ENCODE measurements at regions not wholly inside any gene's neighbourhood (a gene's known extent, or its start where the extent isn't known, plus 50 kb on each side); places are given as distances from the start of the nearest gene placed in this dataset.
"Not testable (repeated sequence)": the region's sequence is repeated elsewhere in the genome, so short reads cannot be mapped to it uniquely, and the experiment has no call there.

GRCh38 chr1:79293611-79294010, 287.1 kb upstream of the ADGRL4 start:
- no peak for DNase-seq
- in situ Hi-C loops (cut with HindIII; ENCODE audit: low pct_ligation_motif_present, low pct_unique_long_range_greater_than_20kb, low sequenced_read_pairs): no loop called here

GRCh38 chr1:79290927-79291474, 284.5 kb upstream of the ADGRL4 start:
- in situ Hi-C loops (cut with HindIII; ENCODE audit: low pct_ligation_motif_present, low pct_unique_long_range_greater_than_20kb, low sequenced_read_pairs): no loop called here

DNA sequence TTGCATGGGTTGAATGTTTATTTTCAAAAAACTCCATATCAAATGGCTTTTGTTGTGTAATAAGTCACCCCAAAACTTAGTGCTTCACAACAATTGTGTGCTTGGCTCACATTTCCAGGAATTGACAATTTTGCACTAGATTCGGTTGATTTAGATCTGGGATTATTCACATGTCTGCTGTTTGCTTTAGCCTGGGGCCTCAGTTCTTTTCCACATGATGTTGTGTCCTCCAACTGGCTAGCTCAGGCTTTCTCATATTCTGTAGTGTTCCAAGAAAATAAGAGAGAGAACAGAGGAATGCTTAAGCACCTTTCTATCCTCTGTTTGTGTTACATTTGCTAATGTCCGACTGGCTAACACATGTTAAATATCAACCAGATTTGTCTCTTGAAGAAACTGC, 281.5 kb upstream of the ADGRL4 start:
- DNase-seq: no peak
- in situ Hi-C loops (cut with HindIII; ENCODE audit: low pct_ligation_motif_present, low pct_unique_long_range_greater_than_20kb, low sequenced_read_pairs): no loop called here

More at GRCh38 chr1:79290927-79291474, 284.5 kb upstream of the ADGRL4 start:
- no peak for DNase-seq

DNA sequence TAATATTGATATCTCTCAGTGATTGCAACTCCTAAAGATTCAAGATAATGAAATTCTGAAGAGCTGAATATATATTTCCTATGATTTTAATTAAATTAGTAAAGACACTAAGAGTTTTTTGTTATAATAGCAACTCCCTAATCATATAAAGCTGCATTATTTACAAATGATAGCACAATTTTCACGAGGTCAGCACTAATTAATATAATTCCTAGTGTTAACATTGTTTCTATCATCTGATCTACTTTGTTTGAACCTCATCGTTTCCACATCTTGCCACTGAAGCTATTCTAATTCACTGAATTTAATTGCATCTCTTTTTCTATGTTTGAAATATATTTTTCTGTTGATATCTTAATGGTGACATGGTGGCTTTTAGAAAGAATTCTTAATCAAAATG, 279.1 kb upstream of the ADGRL4 start:
- no peak for DNase-seq
- in situ Hi-C loops (cut with HindIII; ENCODE audit: low pct_ligation_motif_present, low pct_unique_long_range_greater_than_20kb, low sequenced_read_pairs): no loop called here

DNA sequence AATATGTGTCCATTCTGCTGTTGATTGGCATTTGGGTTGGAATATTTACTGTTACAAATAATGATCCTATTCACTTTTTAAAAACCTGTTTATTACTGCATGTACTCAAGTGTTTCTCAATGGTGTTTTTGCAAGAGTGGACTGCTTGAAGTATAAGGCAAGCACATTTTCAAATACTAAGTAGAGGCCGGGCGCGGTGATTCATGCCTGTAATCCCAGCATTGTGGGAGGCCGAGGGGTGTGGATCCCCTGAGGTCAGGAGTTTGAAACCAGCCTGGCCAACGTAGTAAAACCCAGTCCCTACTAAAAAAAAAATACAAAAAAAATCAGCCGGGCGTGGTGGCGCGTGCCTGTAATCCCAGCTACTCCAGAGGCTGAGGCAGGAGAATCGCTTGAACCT, 276.9 kb upstream of the ADGRL4 start:
- DNase-seq: no peak
- in situ Hi-C loops (cut with HindIII; ENCODE audit: low pct_ligation_motif_present, low pct_unique_long_range_greater_than_20kb, low sequenced_read_pairs): no loop called here

DNA sequence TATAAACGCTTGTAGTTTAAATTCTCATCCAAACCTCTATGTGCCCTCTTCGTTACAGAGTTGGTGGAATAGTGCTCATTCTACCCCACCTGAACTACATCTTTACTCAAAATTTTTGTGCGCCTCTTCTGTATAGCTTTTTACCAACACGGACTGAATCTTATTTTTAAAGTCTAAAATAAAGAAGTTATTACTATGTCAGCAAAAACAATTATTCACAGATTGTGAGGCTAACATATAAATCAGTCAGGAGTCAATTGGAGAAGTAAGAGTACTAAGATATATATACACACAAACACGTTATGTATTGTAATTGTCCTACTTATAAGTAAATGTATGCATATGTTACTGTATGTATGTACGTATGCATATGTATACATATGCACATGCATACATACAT, 274.9 kb upstream of the ADGRL4 start:
- DNase-seq: no peak
- in situ Hi-C loops (cut with HindIII; ENCODE audit: low pct_ligation_motif_present, low pct_unique_long_range_greater_than_20kb, low sequenced_read_pairs): no loop called here

DNA sequence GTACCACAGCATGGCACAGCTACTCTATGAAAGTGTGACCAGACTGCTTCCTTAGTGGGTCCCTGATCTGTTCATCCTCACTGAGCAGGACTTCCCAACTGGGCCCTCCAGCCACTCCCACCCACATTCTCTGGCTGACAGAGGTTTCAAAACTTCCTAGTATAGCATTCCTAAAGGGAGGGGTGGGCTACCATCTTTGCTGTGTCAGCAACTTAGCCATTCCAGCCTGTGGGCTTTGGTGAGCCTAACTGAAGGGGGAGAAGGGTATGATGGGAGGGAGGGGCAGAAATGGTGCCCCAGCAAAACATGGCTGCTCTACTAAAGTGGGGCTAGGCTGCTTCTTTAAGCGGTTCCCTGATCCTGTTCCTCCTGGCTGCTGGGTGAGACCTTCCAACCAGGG, 265.2 kb upstream of the ADGRL4 start:
- DNase-seq: no peak
- in situ Hi-C loops (cut with HindIII; ENCODE audit: low pct_ligation_motif_present, low pct_unique_long_range_greater_than_20kb, low sequenced_read_pairs): no loop called here

- in situ Hi-C loops (cut with HindIII; ENCODE audit: low pct_ligation_motif_present, low pct_unique_long_range_greater_than_20kb, low sequenced_read_pairs): no loop called here
- DNase-seq: no peak
These were observed 258.7 kb upstream of the ADGRL4 start for GRCh38 chr1:79264975-79265818.

DNA sequence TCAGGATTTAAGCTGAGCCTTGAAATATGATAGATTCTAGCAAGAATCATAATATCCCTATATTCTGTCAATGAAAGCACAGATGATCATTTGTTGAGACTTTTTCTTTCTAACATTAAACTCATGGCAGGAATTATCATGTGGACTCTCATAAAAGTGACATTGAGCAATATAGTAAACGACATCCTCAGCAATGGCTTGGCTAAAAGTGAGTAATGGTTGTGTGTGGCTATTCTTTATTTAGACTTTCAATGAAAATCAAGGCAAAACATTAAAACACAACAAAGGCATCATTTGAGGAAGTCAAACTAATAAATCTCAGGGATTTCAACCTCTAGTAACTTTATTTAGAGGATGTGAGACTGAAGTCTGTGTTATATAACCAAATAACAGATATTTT, 257.8 kb upstream of the ADGRL4 start:
- in situ Hi-C loops (cut with HindIII; ENCODE audit: low pct_ligation_motif_present, low pct_unique_long_range_greater_than_20kb, low sequenced_read_pairs): no loop called here

DNA sequence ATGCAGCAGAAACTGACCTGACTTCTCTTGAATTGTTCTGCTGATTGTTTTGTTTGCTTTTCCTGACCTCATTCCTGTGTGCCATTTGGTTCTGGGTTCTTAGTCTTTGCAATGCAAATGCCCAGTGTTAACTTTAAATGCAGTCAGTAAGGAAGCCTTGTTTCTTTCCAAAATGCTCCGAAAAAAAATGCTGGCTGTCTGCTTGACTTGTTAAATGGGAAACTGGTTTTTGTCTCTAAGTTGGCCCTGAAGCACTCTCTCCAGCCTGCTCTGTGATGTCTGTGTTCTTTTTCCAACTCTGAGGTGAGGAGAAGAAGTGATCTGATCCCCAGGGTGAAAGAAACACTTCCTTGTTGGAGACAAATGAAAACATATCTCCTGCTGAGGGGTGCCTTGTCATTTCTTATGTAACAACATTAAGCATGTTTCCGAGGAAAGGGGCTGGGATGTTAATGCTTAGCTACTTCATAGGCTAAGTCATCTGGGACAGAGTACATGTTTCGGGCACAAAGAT, 256.3 kb upstream of the ADGRL4 start:
- in situ Hi-C loops (cut with HindIII; ENCODE audit: low pct_ligation_motif_present, low pct_unique_long_range_greater_than_20kb, low sequenced_read_pairs): no loop called here
- no peak for DNase-seq

More for the DNA sequence above, 257.8 kb upstream of the ADGRL4 start:
- no peak for DNase-seq

- in situ Hi-C loops (cut with HindIII; ENCODE audit: low pct_ligation_motif_present, low pct_unique_long_range_greater_than_20kb, low sequenced_read_pairs): no loop called here
- peak; percentile 42 for DNase-seq
These were observed 253.1 kb upstream of the ADGRL4 start for GRCh38 chr1:79259390-79260336.

GRCh38 chr1:79255421-79255820, 248.9 kb upstream of the ADGRL4 start:
- in situ Hi-C loops (cut with HindIII; ENCODE audit: low pct_ligation_motif_present, low pct_unique_long_range_greater_than_20kb, low sequenced_read_pairs): no loop called here
- no peak for DNase-seq

DNA sequence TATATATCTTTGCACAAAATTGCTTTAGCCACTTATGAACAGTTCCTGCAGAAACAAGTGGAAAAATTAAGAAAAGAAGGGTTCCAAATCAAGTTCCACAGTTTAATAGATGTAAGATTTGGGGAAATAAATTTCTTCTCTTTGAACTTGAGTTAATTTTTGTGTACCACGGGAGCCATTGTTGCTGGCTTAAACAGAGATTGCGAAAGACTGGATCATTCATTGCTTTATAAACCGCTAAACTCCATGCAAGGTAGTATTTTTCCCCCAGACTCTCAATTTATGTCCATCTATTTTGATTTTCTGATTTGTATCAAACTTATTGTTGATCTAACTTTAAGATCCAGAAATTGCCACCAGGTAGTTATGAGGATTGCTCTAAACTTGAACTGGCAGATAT, 246.1 kb upstream of the ADGRL4 start:
- no peak for DNase-seq
- in situ Hi-C loops (cut with HindIII; ENCODE audit: low pct_ligation_motif_present, low pct_unique_long_range_greater_than_20kb, low sequenced_read_pairs): no loop called here

GRCh38 chr1:79239840-79240239, 233.3 kb upstream of the ADGRL4 start:
- in situ Hi-C loops (cut with HindIII; ENCODE audit: low pct_ligation_motif_present, low pct_unique_long_range_greater_than_20kb, low sequenced_read_pairs): no loop called here
- DNase-seq: no peak

DNA sequence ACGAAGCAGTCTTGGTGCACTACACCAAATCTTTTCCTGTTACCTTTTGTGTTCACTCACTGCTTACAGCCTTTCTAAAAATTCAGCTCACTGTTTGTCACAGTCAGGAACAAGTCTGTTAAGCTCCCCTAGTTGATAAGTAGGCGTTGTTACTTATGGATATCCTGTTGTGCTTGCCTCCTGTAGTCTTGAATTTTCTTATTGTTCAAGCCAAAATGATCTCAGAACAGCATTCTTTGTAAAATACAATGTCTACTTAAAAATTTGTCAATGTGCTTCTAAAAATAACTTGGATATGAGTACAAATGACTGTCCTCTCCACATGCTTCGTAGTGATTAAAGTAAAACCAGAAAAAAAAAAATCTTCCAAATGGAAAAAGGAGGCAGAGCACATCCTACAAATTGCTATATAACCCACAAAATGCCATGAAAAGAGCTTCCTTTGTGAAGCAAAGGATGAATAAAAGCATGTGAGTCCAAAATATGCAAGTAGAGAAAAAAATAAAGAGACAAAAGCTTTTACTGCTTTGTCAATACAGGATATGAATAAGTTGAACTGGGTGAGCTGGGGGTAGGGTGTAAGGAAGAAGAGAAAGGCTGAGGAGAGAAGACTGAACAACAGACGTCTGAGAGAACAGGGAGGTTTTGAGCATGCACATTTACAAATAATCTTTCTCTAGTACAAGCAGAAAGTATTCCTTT, 228.9 kb upstream of the ADGRL4 start:
- in situ Hi-C loops (cut with HindIII; ENCODE audit: low pct_ligation_motif_present, low pct_unique_long_range_greater_than_20kb, low sequenced_read_pairs): no loop called here
- no peak for DNase-seq

- in situ Hi-C loops (cut with HindIII; ENCODE audit: low pct_ligation_motif_present, low pct_unique_long_range_greater_than_20kb, low sequenced_read_pairs): no loop called here
These were observed 226.3 kb upstream of the ADGRL4 start for GRCh38 chr1:79232818-79233217.

DNA sequence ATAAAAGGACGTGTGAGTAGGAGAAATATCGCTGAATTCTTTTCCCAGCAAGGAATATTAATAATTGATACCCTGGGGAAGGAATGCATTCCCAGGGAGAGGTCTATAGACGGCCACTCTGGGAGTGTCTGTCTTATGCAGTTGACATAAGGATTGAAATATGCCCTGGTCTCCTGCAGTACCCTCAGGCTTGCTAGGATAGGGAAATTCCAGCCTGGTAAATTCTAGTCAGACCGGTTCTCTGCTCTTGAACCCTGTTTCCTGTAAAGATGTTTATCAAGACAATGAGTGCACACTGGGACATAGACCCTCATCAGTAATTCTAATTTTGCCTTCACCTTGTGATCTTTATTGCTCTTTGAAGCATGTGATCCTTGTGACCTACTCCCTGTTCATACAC, 224.2 kb upstream of the ADGRL4 start:
- DNase-seq; in situ Hi-C loops (cut with HindIII; ENCODE audit: low pct_ligation_motif_present, low pct_unique_long_range_greater_than_20kb, low sequenced_read_pairs): not testable (repeated sequence)

More at GRCh38 chr1:79232818-79233217, 226.3 kb upstream of the ADGRL4 start:
- no peak for DNase-seq

GRCh38 chr1:79226963-79227362, 220.4 kb upstream of the ADGRL4 start:
- no peak for DNase-seq
- in situ Hi-C loops (cut with HindIII; ENCODE audit: low pct_ligation_motif_present, low pct_unique_long_range_greater_than_20kb, low sequenced_read_pairs): no loop called here
